GM10266 (cell line): ENCODE measurements at regions not wholly inside any gene's neighbourhood (a gene's known extent, or its start where the extent isn't known, plus 50 kb on each side); places are given as distances from the start of the nearest gene placed in this dataset.

Experiments used
- DNase-seq: peaks from one replicate; pipeline ENCODE4 v3.0.0; 2012; ENCODE audit errors: extremely low spot score
- TF ChIP-seq, protein P1 (sequence below): IDR thresholded peaks from 2 replicates; pipeline ENCODE4 v1.5.1; 2012; ENCODE audit warnings: mild to moderate bottlenecking, low read depth; ENCODE audit not compliant: control insufficient read depth, insufficient read depth; ENCODE audit errors: missing control alignments

DNA sequence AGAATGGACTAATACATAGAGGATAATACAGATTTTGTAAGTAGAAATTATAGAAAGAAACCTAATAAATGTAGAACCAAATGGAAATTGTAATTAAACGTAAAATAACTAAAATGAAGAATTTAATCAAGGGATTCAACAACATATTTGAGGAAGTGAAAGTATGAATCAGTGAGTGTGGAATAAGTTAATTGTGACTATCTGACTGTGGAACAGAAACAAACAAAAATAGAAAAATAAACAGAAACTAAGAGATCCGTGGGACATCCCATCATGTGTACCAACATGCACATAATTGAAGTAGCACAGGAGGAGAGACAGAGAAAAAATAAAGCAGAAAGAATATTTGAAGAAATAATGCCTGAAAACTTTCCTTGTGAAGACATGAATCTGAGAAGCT lies 208.6 kb upstream of the TACR3 start:
- TF ChIP-seq, protein P1, sequence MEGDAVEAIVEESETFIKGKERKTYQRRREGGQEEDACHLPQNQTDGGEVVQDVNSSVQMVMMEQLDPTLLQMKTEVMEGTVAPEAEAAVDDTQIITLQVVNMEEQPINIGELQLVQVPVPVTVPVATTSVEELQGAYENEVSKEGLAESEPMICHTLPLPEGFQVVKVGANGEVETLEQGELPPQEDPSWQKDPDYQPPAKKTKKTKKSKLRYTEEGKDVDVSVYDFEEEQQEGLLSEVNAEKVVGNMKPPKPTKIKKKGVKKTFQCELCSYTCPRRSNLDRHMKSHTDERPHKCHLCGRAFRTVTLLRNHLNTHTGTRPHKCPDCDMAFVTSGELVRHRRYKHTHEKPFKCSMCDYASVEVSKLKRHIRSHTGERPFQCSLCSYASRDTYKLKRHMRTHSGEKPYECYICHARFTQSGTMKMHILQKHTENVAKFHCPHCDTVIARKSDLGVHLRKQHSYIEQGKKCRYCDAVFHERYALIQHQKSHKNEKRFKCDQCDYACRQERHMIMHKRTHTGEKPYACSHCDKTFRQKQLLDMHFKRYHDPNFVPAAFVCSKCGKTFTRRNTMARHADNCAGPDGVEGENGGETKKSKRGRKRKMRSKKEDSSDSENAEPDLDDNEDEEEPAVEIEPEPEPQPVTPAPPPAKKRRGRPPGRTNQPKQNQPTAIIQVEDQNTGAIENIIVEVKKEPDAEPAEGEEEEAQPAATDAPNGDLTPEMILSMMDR = no peak
- no peak for DNase-seq

DNA sequence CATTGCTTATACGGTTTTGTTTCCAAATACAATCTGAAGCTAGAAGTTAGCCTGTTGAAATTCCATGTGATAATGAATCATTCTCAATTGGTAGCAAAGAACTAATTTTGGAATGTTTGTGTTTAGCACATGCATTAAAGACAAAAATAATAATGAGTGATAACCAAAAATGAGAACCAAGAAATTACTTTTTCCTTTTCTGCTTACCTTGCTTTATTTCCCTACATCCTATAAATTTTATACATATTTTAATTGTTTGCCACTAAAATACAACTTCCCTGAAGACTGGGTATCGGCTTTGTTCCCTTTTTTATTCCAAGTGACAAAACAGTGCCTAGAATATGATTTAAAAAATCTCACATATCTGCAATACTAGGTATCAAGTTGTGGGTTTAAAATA lies 203.8 kb upstream of the TACR3 start:
- TF ChIP-seq, protein P1 = no peak
- no peak for DNase-seq

DNA sequence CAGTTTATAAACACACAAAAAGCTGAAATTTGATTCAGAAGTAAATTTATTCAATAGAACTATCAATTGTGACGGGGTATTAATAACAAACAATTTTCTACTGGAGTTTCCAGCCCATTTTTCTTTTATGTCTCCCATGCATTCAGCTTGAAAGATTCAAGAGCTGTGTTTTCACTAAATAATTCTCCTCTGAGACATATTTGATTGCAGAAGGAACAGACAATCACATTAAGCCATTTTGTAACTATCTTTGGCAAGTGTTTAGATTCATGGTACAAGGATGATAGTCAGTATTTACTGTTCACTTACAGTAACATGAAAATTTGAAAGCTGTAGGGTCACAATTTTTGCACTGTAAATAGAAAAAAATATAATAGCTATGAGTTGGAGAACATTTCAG lies 198.4 kb upstream of the TACR3 start:
- TF ChIP-seq, protein P1 = no peak
- DNase-seq = no peak

DNA sequence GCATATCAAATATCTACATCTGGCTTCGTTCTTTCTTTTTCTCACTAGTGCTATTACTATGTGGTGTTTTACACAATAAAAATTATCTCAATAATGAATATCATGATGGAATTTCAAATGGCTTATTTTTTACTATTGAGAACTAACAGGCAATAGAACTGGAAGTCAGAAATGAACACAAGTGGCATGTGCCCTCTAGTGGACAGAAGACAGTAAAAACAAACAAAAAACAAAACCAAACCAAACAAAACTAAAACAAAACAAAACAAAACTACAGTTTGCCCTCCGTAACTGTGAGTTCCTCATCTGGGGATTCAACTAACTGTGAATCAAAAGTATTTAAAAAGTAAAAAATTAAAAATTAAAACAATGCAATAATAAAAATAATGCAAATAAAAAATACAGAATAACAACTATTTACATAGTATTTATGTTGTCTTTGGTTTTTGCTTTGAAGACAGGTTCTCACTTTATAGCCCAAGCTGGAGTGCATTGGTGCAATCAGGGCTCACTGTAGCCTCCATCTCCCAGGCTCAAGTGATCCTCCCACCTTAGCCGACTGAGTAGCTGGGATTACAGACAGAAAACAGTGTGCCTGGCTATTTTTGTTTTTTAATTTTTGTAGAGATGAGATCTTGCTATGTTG lies 195.6 kb upstream of the TACR3 start:
- TF ChIP-seq, protein P1 = peak; percentile 72
- DNase-seq = peak; percentile 17

DNA sequence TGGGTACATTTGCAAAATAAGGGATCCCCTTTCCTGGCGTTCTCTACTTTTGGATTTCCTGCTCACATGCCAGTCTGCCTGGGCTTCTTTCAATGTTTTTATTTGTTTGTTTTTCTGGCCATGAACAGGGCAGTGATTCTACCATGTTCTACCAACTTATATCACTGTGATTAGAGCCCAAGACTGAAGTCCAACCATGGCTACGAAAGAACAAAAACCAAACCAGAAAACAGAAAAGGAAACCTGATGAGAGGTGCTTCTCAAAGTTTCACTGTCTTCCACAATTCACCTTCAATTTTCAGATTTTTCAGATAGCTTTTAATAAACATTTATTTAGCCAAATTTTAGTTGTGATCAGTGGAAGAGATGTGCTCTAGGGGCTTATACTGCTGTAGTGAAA lies 187.6 kb upstream of the TACR3 start:
- TF ChIP-seq, protein P1 = no peak
- DNase-seq = no peak

DNA sequence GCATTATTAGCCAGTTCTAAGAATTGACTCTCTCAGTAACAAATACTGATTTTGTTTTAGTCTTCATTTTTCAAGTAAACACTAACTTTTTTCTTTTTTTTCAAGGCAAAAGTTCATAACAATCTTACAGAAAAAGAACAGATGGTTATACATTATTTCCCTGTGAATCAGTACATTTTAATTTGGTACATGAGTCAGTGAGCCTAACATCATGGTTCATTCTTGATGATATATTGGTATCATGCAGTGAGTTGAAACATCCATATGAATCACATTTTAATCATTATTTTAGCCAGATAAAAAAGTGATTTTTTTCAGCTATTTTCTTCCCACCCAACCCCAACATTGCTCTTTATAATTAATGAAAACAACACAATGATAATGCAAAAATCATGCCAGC lies 184.3 kb upstream of the TACR3 start:
- TF ChIP-seq, protein P1 = no peak

DNA sequence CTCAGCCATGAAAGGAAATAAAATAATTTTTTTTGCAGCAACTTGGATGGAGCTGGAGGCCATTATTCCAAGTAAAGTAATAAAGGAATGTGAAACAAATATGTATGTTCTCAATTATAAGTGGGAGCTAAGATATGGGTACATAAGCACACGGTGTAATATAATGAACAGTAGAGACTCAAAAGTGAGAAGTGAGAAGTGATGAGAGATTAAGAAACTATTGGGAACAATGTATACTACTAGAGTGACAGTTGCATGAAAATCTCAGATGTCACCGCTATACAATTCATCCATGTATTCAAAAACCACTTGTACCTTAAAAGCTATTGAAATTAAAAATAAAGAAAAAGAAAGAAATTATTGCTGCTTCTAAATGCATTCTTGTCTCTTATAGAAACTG lies 182.9 kb upstream of the TACR3 start:
- TF ChIP-seq, protein P1 = no peak
- no peak for DNase-seq

More for the DNA sequence above, 184.3 kb upstream of the TACR3 start:
- DNase-seq = no peak
